MCF 10A (cell line): ENCODE measurements at regions not wholly inside any gene's neighbourhood (a gene's known extent, or its start where the extent isn't known, plus 50 kb on each side); places are given as distances from the start of the nearest gene placed in this dataset.
A peak's percentile ranks its signal among the peaks of the same experiment; 100 is the strongest.

Source experiments
- BruUV-seq: library from RNA; stranded (reverse); fragments of 400-500 nt; replicated peaks from 2 replicates; lab custom pipeline; 2021; lab: Mats Ljungman, UMichigan
- CTCF ChIA-PET: fragments of 300-600 bp; sonication (Branson Sonifier 250); formaldehyde crosslinking; extraction: SDS; loops from one replicate; lab custom pipeline; 2021; ENCODE audit warnings: antibody characterized with exemption, inconsistent platforms; lab: Yijun Ruan, JAX
- POLR2A ChIA-PET: fragments of 300-600, 350-650 bp; sonication (Branson Sonifier 250); formaldehyde crosslinking; extraction: SDS; loops from one replicate; lab custom pipeline; 2020; ENCODE audit warnings: antibody characterized with exemption, inconsistent platforms; lab: Yijun Ruan, JAX
- DNase-seq: peaks from one replicate; pipeline ENCODE4 v3.0.0-alpha.2; 2018; ENCODE audit not compliant: unreplicated experiment
- H3K27ac Mint-ChIP-seq: one replicate; pipeline ENCODE4 v1.8.0; 2022; ENCODE audit warnings: mild to moderate bottlenecking, low read depth, mixed read lengths; ENCODE audit not compliant: unreplicated experiment
- H3K27me3 Mint-ChIP-seq: one replicate; pipeline ENCODE4 v1.8.0; 2022; ENCODE audit warnings: mixed read lengths; ENCODE audit not compliant: insufficient read depth, unreplicated experiment
- H3K36me3 Mint-ChIP-seq: one replicate; pipeline ENCODE4 v1.8.0; 2022; ENCODE audit warnings: mild to moderate bottlenecking, moderate library complexity, mixed read lengths; ENCODE audit not compliant: insufficient read depth, unreplicated experiment
- H3K4me1 Mint-ChIP-seq: one replicate; pipeline ENCODE4 v1.8.0; 2022; ENCODE audit warnings: mixed read lengths; ENCODE audit not compliant: insufficient read depth, unreplicated experiment
- H3K4me3 Mint-ChIP-seq: one replicate; pipeline ENCODE4 v1.8.0; 2022; ENCODE audit warnings: mild to moderate bottlenecking, moderate library complexity, mixed read lengths; ENCODE audit not compliant: unreplicated experiment
- H3K9me3 Mint-ChIP-seq: one replicate; pipeline ENCODE4 v1.8.0; 2022; ENCODE audit warnings: mixed read lengths; ENCODE audit not compliant: unreplicated experiment
- intact Hi-C: fragments of 100-400 bp; cut with micrococcal nuclease; formaldehyde crosslinking; loops from 2 replicates; pipeline ENCODE4 v1.14.1; 2022
- TF ChIP-seq, protein P1 (sequence below): fragments of 200-600 bp; IDR thresholded peaks from one replicate; pipeline ENCODE4 v1.8.0; 2022; ENCODE audit warnings: antibody characterized with exemption, mild to moderate bottlenecking; ENCODE audit not compliant: unreplicated experiment

DNA sequence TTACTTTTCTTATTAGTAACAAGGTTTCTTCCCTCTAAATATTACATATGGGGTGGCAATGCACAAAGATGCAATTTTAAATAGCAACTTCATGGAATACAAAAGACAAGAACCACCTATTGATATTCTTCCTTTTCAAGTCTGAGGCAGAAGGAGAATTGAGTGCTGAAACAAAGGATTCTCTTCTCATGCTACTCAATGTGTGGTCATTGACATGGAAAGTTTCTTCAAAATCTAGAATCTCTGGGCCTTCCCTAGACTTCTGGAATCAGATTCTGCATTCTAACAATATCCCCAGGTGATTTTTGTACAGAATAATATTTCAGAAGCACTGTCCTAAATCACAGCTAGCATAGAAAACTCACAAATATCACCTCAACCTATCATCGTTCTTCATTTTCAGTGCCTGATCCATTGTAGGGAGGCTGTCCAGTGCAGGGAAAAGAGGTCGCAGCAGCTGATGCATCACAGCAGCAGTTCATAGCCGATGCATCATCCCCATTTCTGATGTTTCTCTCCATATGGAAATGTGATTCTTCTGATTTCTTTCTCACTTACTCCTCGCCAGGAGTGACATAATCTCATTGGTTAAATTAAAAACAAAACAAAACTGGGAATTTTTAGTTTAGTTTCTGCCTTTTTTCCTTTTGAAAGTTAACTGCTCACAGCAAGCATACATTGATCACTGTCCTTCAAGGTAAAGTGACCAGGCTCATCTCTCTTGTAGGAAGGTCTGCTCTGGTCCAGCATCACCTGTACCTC lies 139.5 kb upstream of the FAM83B start:
- Mint-ChIP-seq H3K4me1 (no peaks in the 10 kb centered on the region), H3K4me3 (no peak overlapping the region), H3K27me3 (no peaks in the 10 kb centered on the region), H3K36me3 (no peaks in the 10 kb centered on the region), H3K9me3 (no peaks in the 10 kb centered on the region), H3K27ac (peak overlapping the region; percentile 14)
- intact Hi-C loops = no loop called here
- TF ChIP-seq, protein P1, sequence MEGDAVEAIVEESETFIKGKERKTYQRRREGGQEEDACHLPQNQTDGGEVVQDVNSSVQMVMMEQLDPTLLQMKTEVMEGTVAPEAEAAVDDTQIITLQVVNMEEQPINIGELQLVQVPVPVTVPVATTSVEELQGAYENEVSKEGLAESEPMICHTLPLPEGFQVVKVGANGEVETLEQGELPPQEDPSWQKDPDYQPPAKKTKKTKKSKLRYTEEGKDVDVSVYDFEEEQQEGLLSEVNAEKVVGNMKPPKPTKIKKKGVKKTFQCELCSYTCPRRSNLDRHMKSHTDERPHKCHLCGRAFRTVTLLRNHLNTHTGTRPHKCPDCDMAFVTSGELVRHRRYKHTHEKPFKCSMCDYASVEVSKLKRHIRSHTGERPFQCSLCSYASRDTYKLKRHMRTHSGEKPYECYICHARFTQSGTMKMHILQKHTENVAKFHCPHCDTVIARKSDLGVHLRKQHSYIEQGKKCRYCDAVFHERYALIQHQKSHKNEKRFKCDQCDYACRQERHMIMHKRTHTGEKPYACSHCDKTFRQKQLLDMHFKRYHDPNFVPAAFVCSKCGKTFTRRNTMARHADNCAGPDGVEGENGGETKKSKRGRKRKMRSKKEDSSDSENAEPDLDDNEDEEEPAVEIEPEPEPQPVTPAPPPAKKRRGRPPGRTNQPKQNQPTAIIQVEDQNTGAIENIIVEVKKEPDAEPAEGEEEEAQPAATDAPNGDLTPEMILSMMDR = no peak
- ChIA-PET CTCF (interaction anchor here (0.6 to 2.2 kb wide), 5 partner anchors 9 to 721 kb away, joined by 4 to 16 read pairs (median 7); no protein-coding TSS in a partner anchor), POLR2A (interaction anchor here (0.6 to 0.7 kb wide), 2 partner anchors 207 to 237 kb away, joined by 3 read pairs; no protein-coding TSS in a partner anchor)
- BruUV-seq = no TSS peak
- no peak for DNase-seq

DNA sequence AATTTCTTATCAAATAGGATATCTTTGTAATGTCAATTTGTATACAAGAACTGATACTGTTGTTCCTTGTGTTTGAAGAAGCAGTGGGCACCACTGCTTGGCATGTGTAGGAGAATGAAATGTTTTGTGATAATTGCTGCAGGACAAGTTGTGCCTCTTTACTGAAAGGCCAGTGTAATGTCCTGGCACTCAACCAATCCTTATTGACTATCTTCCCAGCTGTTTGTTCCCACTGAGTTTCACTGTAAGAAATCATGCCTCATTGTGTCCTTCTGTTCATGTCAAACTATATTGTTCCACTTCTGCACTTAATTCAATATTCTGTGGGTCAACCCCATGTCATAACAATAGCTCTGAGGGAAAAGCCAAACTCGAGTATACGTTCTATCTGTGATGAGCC lies 136.1 kb upstream of the FAM83B start:
- H3K27me3 Mint-ChIP-seq = no peaks in the 10 kb centered on the region
- no peaks in the 10 kb centered on the region for H3K36me3 Mint-ChIP-seq
- no peak overlapping the region for H3K27ac Mint-ChIP-seq
- no peaks in the 10 kb centered on the region for H3K4me1 Mint-ChIP-seq
- TF ChIP-seq, protein P1 = no peak
- DNase-seq = no peak
- intact Hi-C loops = no loop called here
- no TSS peak for BruUV-seq
- no peaks in the 10 kb centered on the region for H3K9me3 Mint-ChIP-seq
- ChIA-PET POLR2A (no interaction called here), CTCF (interaction anchor here (1.5 kb wide), 1 partner anchor 7 kb away, joined by 5 read pairs; no protein-coding TSS in a partner anchor)
- H3K4me3 Mint-ChIP-seq = no peak overlapping the region

DNA sequence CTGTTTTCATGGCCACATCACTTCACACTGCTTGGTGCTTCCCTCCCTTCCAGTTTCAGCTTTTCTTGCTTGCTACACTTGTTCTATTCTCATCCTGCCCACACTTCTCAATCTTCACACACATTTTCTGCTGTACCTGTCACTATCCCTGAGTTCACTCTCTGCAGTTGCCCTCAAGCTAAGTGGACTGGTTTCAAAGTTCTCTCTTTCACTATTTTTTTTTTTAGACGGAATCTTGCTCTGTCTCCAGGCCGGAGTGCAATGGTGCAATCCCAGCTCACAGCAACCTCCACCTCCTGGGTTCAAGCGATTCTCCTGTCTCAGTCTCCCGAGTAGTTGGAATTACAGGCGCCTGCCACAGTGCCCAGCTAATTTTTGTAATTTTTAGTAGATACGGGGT lies 130.6 kb upstream of the FAM83B start:
- intact Hi-C loops = loop anchor here (5.0 kb wide), 1 partner anchor 526 kb away; no protein-coding TSS in a partner anchor
- TF ChIP-seq, protein P1 = no peak
- CTCF ChIA-PET = interaction anchor here (0.5 to 4.4 kb wide), 11 partner anchors 10 to 730 kb away, joined by 3 to 30 read pairs (median 4); no protein-coding TSS in a partner anchor
- Mint-ChIP-seq H3K9me3 (no peaks in the 10 kb centered on the region), H3K36me3 (no peaks in the 10 kb centered on the region), H3K27me3 (no peaks in the 10 kb centered on the region), H3K4me1 (peaks cover 6% of the 10 kb centered on the region), H3K27ac (no peak overlapping the region), H3K4me3 (no peak overlapping the region)
- no TSS peak for BruUV-seq
- no peak for DNase-seq
- POLR2A ChIA-PET = interaction anchor here (4.4 kb wide), 1 partner anchor 132 kb away, joined by 32 read pairs; the partner anchor contains the start of gene FAM83B

DNA sequence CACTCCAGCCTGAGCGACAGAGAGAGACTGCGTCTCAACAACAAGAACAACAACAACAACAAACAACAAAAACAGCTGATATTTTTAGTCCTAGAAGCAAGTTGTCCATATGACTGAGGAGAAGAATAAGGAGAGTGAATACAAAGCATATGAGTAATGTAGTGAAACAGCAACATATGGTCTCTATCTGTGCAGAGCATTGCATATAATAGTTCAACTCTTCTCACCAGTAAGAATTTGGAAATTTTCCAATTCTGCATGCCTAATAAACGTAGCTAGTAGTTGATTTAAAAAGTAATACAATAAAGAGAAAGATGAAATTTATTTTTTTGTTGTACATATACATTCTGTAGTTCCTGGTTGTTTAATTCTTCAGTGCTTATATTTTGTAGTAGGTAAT lies 129.7 kb upstream of the FAM83B start:
- TF ChIP-seq, protein P1 = no peak
- POLR2A ChIA-PET = interaction anchor here (0.7 to 4.4 kb wide), 3 partner anchors 16 to 218 kb away, joined by 3 to 32 read pairs (median 6); partner anchors contain the start of gene FAM83B
- H3K9me3 Mint-ChIP-seq = no peaks in the 10 kb centered on the region
- CTCF ChIA-PET = interaction anchor here (0.6 to 4.4 kb wide), 21 partner anchors 14 to 731 kb away, joined by 3 to 30 read pairs (median 3); no protein-coding TSS in a partner anchor
- H3K27me3 Mint-ChIP-seq = no peaks in the 10 kb centered on the region
- H3K4me1 Mint-ChIP-seq = peaks cover 9% of the 10 kb centered on the region
- no peaks in the 10 kb centered on the region for H3K36me3 Mint-ChIP-seq
- no TSS peak for BruUV-seq
- no peak for DNase-seq
- H3K27ac Mint-ChIP-seq = no peak overlapping the region
- intact Hi-C loops = loop anchor here (5.0 kb wide), 1 partner anchor 525 kb away; no protein-coding TSS in a partner anchor
- H3K4me3 Mint-ChIP-seq = no peak overlapping the region
